ENCODE measurements at regions not wholly inside any gene's neighbourhood (a gene's known extent, or its start where the extent isn't known, plus 50 kb on each side); places are given as distances from the start of the nearest gene placed in this dataset.

DNA sequence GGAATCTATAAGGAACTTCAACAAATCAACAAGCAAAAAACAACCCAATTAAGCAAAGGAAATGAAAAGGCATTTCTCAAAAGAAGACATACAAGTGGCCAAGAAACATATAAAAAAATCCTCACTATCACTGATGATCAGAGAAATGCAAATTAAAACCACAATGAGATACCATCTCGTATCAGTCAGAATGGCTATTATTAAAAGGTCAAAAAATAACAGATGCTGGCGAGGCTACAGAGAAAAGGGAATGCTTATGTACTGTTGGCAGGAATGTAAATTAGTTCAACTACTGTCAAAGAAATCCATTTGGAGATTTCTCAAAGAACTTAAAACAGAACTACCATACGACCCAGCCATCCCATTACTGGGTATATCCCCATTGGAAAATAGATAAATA, 292.4 kb upstream of the FAT1 start:
- no peak overlapping the region for H2BK20ac ChIP-seq (ENCODE audit: low read depth, low read length, poor library complexity, severe bottlenecking)
- H3K27me3 ChIP-seq (ENCODE audit: insufficient read depth, low read length), result no peaks in the 10 kb centered on the region
- H3T11ph ChIP-seq (ENCODE audit: low read length), result no peak overlapping the region
- no peaks in the 10 kb centered on the region for H3K23me2 ChIP-seq (ENCODE audit: insufficient read length, low read depth, low read length, poor library complexity, severe bottlenecking)
- H3K4me3 Mint-ChIP-seq, result no peak overlapping the region
- no peak overlapping the region for H4K8ac ChIP-seq (replicated peaks; ENCODE audit: insufficient read length, low read depth, low read length)
- no peaks in the 10 kb centered on the region for H3K36me3 Mint-ChIP-seq (ENCODE audit: insufficient read depth in 1 of 3, low read depth in 3 of 3)
- H3K79me1 ChIP-seq (ENCODE audit: insufficient read depth, low read depth, low read length, poor library complexity, severe bottlenecking), result no peaks in the 10 kb centered on the region
- no CpG with 5 or more reads among the region's 3 CpGs for WGBS (ENCODE audit: extremely low coverage, insufficient read length, low lambda C conversion rate)
- no peak overlapping the region for H3K23ac ChIP-seq (ENCODE audit: insufficient read length, low read depth, low read length)
- H2BK5ac ChIP-seq (ENCODE audit: insufficient read length, low read length), result no peak overlapping the region
- TF ChIP-seq CTCF (conservative IDR thresholded peaks at IDR 0.05), result no peak
- H3K27ac ChIP-seq (ENCODE audit: insufficient read length, low read depth, low read length), result no peak overlapping the region
- no peak overlapping the region for H2AK5ac ChIP-seq (ENCODE audit: insufficient read length, low read length)
- no peak overlapping the region for H2BK15ac ChIP-seq (ENCODE audit: low read depth, low read length)
- no peaks in the 10 kb centered on the region; a peak in 1 of 5 replicates for H3K9me3 Mint-ChIP-seq
- peaks cover 18 to 32% of the 10 kb centered on the region in 2 experiments for H3K4me1 Mint-ChIP-seq
- peaks cover 11% of the 10 kb centered on the region; the same call in 1 of the 2 replicates for H3K27me3 Mint-ChIP-seq (ENCODE audit: low read depth)
- H3K9me3 ChIP-seq (ENCODE audit: control insufficient read depth, low read depth, low read length), result no peaks in the 10 kb centered on the region
- H3K4me2 ChIP-seq (ENCODE audit: insufficient read depth, insufficient read length, low read length), result no peak overlapping the region
- DNase-seq, result no peak
- H4K20me1 ChIP-seq (ENCODE audit: control insufficient read depth, insufficient read depth, insufficient read length), result no peaks in the 10 kb centered on the region
- H3K14ac ChIP-seq (ENCODE audit: insufficient read depth, low read length), result no peak overlapping the region
- no peak overlapping the region for H2AFZ ChIP-seq (ENCODE audit: low read length)
- H3K9ac ChIP-seq (ENCODE audit: extremely low read depth, insufficient read length, low read length), result no peak overlapping the region
- no peak overlapping the region for H2BK120ac ChIP-seq (ENCODE audit: low read depth, low read length, poor library complexity, severe bottlenecking)
- H3K4me1 ChIP-seq (ENCODE audit: insufficient read depth, low read length), result peaks cover 3% of the 10 kb centered on the region; the same call in 1 of the 2 replicates
- H4K5ac ChIP-seq (ENCODE audit: insufficient read length, low read depth, low read length), result no peak overlapping the region
- no peak overlapping the region for H3K56ac ChIP-seq (ENCODE audit: insufficient read length, low read depth, low read length)
- H4K91ac ChIP-seq (ENCODE audit: insufficient read length, low read depth, low read length), result no peak overlapping the region
- H3K4ac ChIP-seq (ENCODE audit: low read depth, low read length), result no peak overlapping the region
- H3K27ac Mint-ChIP-seq, result no peak overlapping the region
- H3K18ac ChIP-seq (ENCODE audit: insufficient read length, low read depth, low read length), result no peak overlapping the region
- H2BK12ac ChIP-seq (ENCODE audit: insufficient read length, low read depth, low read length), result no peak overlapping the region
- H3K79me2 ChIP-seq (ENCODE audit: insufficient read depth, low read length), result no peaks in the 10 kb centered on the region
